Glutamatergic neuron (in vitro differentiated cells): ENCODE measurements at regions not wholly inside any gene's neighbourhood (a gene's known extent, or its start where the extent isn't known, plus 50 kb on each side); places are given as distances from the start of the nearest gene placed in this dataset.

Experiments
- DNase-seq: peaks from one replicate; pipeline ENCODE4 v3.0.0; 2022
- H3K27ac Mint-ChIP-seq: one replicate; pipeline ENCODE4 v1.8.0; 2020; ENCODE audit warnings: mild to moderate bottlenecking, mixed read lengths, inconsistent platforms; ENCODE audit not compliant: unreplicated experiment
- H3K27me3 Mint-ChIP-seq: one replicate; pipeline ENCODE4 v1.8.0; 2020; ENCODE audit warnings: mild to moderate bottlenecking, moderate library complexity, mixed read lengths, inconsistent platforms; ENCODE audit not compliant: unreplicated experiment
- H3K36me3 Mint-ChIP-seq: one replicate; pipeline ENCODE4 v1.8.0; 2020; ENCODE audit warnings: mild to moderate bottlenecking, mixed read lengths, inconsistent platforms; ENCODE audit not compliant: unreplicated experiment
- H3K4me1 Mint-ChIP-seq: one replicate; pipeline ENCODE4 v1.8.0; 2020; ENCODE audit warnings: mild to moderate bottlenecking, low read depth, mixed read lengths, inconsistent platforms; ENCODE audit not compliant: unreplicated experiment
- H3K4me3 Mint-ChIP-seq: one replicate; pipeline ENCODE4 v1.8.0; 2020; ENCODE audit warnings: mild to moderate bottlenecking, mixed read lengths, inconsistent platforms; ENCODE audit not compliant: unreplicated experiment
- H3K9me3 Mint-ChIP-seq: one replicate; pipeline ENCODE4 v1.8.0; 2020; ENCODE audit warnings: mild to moderate bottlenecking, moderate library complexity, mixed read lengths, inconsistent platforms; ENCODE audit not compliant: unreplicated experiment
- TF ChIP-seq, protein P1 (sequence below): fragments of 200-600 bp; sonication (generic); IDR thresholded peaks from one replicate; pipeline ENCODE4 v1.5.0; 2021; ENCODE audit not compliant: partially characterized antibody, unreplicated experiment

DNA sequence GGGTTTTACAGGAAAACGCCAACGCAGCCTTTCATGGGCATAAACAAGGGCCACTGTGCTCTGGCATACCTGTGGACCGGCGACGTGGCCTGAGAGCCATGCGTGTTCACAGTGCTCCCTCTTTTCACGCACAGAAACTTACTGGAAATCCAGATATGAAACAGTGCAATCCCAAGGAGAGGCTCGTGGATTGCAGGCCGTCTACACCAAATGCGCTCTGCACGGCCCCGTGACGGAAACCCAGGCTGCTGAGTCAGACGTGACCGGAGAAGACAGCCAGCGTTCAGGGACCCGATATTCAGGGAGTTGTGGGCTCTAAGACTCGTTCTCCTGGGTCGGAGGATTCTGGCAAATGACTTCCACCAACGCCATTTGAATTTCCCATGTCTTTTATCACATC lies 129.2 kb downstream of the FOXL1 start:
- no peak for DNase-seq
- Mint-ChIP-seq H3K36me3 (peaks cover 15% of the 10 kb centered on the region), H3K9me3 (peaks cover 6% of the 10 kb centered on the region), H3K27ac (no peak overlapping the region), H3K4me1 (no peaks in the 10 kb centered on the region), H3K4me3 (no peak overlapping the region), H3K27me3 (peaks cover under 1% of the 10 kb centered on the region)
- TF ChIP-seq, protein P1, sequence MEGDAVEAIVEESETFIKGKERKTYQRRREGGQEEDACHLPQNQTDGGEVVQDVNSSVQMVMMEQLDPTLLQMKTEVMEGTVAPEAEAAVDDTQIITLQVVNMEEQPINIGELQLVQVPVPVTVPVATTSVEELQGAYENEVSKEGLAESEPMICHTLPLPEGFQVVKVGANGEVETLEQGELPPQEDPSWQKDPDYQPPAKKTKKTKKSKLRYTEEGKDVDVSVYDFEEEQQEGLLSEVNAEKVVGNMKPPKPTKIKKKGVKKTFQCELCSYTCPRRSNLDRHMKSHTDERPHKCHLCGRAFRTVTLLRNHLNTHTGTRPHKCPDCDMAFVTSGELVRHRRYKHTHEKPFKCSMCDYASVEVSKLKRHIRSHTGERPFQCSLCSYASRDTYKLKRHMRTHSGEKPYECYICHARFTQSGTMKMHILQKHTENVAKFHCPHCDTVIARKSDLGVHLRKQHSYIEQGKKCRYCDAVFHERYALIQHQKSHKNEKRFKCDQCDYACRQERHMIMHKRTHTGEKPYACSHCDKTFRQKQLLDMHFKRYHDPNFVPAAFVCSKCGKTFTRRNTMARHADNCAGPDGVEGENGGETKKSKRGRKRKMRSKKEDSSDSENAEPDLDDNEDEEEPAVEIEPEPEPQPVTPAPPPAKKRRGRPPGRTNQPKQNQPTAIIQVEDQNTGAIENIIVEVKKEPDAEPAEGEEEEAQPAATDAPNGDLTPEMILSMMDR = no peak

DNA sequence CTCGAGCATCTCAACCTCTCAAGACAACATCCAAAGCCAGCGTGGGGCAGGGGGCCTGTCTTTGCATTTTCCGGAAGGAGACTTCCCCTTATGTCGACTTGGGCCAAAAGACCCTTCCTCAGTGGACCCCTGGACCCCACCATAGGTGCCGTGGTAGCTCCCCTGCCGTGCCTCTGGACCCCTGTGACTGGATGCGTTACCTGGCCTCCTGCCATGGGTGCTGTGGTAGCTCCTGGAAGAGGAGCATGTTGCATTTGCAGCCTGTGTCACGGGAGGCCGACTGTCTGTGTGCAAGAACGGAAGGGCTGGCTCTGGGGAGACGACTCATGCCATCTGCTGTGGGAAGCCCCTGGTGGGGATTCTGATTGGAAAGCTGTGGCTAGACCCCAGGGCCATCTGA lies 130.1 kb downstream of the FOXL1 start:
- Mint-ChIP-seq H3K27ac (no peak overlapping the region), H3K27me3 (peaks cover 2% of the 10 kb centered on the region), H3K36me3 (peaks cover 15% of the 10 kb centered on the region), H3K9me3 (peaks cover 8% of the 10 kb centered on the region), H3K4me3 (no peak overlapping the region), H3K4me1 (no peaks in the 10 kb centered on the region)
- TF ChIP-seq, protein P1 = no peak
- no peak for DNase-seq

DNA sequence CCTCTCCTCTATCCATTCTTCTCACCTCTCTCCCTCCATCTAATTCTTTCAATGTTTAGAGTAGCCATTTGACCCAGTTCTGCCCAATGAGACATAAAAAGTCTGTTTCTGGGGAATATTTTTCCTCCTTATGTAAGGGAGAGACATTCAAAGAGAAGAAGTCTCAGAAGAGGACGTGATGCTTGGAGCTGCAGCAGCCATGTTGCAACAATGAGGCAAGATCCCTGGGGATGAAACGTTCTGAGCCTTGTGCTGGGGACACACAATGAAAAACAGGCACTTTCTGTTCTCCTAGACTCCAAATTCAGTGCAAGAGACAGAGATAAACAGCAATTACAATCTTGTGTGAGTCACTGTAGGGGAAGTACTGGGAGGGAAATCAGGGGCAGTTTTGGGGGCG lies 130.8 kb downstream of the FOXL1 start:
- H3K27me3 Mint-ChIP-seq = peaks cover 5% of the 10 kb centered on the region
- TF ChIP-seq, protein P1 = no peak
- peaks cover 8% of the 10 kb centered on the region for H3K9me3 Mint-ChIP-seq
- no peaks in the 10 kb centered on the region for H3K4me1 Mint-ChIP-seq
- no peak for DNase-seq
- no peak overlapping the region for H3K4me3 Mint-ChIP-seq
- no peak overlapping the region for H3K27ac Mint-ChIP-seq
- H3K36me3 Mint-ChIP-seq = peaks cover 15% of the 10 kb centered on the region

DNA sequence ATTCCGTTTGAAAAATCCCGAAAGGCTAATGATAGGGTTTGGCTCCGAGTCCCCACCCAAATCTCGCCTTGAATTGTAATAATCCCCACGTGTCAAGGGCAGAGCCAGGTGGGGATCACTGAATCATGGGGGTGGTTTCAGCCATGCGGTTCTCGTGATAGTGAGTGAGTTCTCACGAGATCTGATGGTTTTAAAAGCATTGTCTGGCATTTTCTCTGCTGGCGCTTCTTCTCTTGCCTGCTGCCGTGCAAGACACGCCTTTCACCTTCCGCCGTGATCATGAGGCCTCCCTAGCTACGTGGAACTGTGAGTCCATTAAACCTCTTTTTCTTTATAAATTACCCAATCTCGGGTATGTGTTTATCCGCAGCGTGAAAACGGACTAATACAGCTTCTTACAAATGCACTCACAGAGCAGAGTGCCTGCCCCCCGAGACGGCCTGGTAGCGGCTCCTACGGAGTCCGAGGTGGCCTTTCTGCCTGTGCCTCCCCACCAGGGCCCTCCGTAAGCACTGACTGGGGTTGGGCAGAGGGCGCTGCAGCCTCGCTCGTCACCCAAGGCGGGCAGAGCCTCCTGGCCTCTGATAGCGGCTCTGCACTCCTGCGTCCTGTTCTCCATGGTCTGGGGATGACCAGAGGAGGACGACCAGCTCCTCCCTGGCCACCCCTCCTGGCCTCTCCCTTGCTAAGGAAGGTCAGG lies 131.7 kb downstream of the FOXL1 start:
- TF ChIP-seq, protein P1 = no peak
- Mint-ChIP-seq H3K4me1 (no peaks in the 10 kb centered on the region), H3K27ac (no peak overlapping the region), H3K27me3 (peaks cover 5% of the 10 kb centered on the region), H3K36me3 (peaks cover 15% of the 10 kb centered on the region), H3K9me3 (peaks cover 8% of the 10 kb centered on the region), H3K4me3 (no peak overlapping the region)
- DNase-seq = no peak

DNA sequence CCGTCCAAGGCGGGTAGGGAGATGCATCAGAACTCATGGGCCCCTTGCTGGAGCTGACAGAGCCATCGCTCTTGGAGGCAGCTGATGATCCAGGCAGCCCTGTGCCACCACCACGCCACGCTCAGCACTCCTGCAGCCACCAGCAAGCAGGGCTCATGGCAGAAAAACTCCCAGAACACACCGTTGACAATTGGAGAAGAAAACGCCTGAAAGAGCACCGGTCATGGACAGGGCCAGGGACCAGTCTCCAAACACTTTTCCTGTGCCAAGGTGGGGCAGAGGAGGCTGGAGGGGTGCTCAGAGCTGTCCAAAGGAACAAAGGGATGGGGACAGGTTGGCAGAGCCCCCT lies 132.2 kb downstream of the FOXL1 start:
- no peaks in the 10 kb centered on the region for H3K4me1 Mint-ChIP-seq

More for the DNA sequence above, 132.2 kb downstream of the FOXL1 start:
- Mint-ChIP-seq H3K4me3 (no peak overlapping the region), H3K9me3 (peaks cover 8% of the 10 kb centered on the region), H3K36me3 (peaks cover 13% of the 10 kb centered on the region), H3K27me3 (peaks cover 5% of the 10 kb centered on the region), H3K27ac (no peak overlapping the region)
- TF ChIP-seq, protein P1 = no peak
- no peak for DNase-seq
